NOMO-1 treated with dmso at 0.1 percent for 144 hours (cell line): ENCODE measurements at regions not wholly inside any gene's neighbourhood (a gene's known extent, or its start where the extent isn't known, plus 50 kb on each side); places are given as distances from the start of the nearest gene placed in this dataset.
"Not testable (repeated sequence)": the region's sequence is repeated elsewhere in the genome, so short reads cannot be mapped to it uniquely, and the experiment has no call there.

ENCODE experiments used
- DNase-seq: peaks from one replicate; lab custom pipeline; 2025; ENCODE audit not compliant: unreplicated experiment; lab: John Stamatoyannopoulos, UW

DNA sequence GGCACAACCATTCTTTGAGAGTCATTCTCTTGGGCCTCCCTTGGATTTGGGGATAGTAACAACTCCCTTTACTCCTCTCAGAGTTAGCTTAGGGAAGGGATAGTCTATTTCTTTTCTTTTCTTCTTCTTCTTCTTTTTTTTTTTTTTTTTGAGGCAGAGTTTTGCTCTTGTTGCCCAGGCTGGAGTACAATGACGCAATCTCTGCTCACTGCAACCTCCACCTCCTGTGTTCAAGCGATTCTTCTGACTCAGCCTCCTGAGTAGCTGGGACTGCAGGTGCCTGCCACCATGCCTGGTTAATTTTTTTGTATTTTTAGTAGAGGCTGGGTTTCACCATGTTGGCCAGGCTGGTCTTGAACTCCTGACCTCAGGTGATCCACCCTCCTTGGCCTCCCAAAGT, 465.8 kb downstream of the PLCL1 start:
- DNase-seq: not testable (repeated sequence)

DNA sequence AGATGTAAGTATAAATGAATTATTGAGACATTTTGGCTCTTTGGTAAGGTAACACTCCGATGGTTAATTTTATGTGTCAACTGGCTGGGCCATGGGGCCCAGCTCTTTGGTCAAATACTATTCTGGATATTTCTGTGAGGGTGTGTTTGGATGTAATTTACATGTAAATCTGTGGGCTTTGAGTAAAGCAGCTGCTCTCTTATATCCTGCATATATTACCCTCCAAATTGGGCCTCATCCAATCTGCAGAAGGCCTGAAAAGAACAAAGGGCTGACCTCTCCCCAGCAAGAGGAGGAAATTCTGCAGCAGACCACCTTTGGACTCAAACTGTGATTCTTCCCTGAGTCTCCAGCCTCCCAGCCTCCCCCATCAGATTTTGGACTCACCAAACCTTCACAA, 464.1 kb downstream of the PLCL1 start:
- DNase-seq: no peak

DNA sequence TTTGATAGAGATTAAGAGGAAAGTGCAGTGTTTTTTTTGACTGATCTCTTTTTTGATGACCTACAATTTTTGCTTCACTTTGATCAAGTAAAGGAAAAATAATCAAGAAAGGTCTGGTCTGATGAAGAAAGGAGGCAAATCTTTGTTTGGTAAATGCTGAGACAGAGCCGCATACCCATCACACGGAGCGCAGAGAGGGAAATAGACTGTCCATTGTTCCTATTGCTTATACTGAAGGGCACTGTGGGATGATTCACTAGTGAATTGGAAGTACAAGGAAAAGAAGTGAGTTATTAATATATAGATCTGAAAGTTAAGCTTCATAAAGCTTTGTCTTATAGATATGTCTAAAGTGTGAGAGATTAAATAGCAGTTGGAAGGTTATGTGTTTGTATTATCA, 455.1 kb downstream of the PLCL1 start:
- DNase-seq: no peak

DNA sequence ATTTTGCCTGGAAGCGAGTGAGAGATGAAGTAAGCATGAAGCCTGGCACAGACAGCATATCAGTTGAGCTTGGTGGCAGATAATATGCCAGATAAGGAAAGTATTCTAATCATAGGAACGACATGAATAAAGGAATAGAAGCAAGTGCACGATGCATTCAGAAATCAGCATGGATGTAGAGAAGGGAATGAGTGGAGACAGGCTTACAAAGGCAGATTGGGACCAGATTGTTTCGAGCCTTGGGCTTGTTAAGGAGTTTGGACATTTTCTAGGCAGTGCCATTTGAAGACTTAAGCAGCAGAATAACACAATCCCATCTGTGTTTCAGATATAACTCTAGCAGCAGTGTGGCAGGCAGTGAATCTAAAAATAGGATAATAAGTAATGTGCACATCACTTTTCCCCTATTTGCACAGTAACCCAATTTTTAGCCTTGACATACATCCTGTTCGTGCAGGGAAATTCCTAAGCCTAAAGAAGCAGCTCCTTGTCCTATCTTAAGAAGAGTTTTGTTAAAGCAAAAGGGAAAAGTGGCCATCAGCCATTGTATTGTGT, 450.2 kb downstream of the PLCL1 start:
- DNase-seq: no peak

DNA sequence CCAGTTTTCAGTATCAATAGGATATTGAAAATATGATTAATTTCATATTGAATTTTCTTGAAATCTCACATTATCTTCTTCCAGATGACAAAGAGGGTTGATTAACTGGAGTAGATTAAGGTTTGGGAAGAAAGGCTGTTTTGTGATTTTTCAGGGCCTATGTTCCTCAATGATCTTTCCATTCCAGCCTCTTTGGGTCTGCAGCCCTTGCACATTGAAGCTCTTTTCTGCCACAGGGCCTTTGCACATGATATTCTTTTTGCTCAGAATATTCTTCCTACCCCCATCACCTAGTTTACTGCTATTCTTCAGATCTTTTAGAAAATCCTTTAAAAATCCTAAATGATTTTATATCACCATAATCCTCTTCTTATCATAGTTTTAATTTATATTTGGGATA, 449.6 kb downstream of the PLCL1 start:
- no peak for DNase-seq

DNA sequence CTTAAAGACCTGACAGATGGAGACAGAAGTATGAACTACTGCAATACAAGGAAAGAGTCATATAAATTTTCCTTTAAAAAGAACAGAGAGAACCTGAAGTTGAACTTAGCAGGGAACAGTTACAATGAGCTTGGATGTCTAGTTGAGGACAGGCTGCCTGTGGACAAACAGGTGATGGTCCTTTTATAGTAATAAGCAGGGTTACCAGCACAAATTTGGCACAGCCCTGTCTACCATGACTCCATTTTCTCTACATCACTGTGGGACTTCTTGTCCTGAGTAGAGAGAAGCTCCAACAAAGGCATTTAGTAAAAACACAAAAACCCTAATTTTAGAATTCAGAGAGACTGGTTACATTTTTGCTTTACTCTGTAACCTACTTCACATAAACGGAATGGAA, 448.1 kb downstream of the PLCL1 start:
- DNase-seq: no peak

DNA sequence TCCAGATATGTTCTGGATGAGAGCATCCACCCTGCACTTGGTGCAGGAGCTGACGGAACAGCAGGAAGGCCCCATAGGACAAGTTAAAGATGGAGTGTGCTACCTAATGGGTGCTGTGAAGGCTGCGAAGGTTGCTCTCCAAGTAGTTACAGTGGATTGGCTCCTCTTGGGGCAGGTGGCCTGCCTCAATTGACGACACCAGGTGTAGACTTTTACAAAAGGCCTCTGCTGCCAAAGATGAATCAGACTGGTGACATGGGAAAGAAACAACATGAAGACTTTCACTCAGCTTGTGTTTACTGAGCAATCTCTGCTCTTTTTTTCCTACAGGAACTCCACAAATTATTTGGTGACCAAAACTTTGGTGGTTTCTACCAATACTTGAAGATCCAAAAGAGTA, 437.7 kb downstream of the PLCL1 start:
- DNase-seq: no peak

DNA sequence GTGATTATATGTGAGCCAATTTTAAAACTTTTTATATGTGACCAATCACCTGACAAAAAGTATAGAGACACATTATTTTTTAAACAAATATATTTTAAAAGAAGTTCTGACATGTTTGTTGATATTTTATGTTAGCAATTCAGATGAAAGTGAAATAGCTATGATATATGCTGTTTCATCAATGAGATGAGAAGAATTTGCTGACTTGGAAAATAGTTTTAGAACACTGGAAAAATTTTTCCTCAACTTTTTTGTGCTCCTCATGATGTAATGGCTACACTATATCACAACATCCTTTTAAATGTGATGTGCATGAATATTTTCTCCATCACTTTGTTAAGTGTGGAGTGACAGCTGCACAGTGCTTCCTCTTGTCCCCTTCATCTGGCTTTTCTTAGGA, 434.0 kb downstream of the PLCL1 start:
- DNase-seq: no peak

DNA sequence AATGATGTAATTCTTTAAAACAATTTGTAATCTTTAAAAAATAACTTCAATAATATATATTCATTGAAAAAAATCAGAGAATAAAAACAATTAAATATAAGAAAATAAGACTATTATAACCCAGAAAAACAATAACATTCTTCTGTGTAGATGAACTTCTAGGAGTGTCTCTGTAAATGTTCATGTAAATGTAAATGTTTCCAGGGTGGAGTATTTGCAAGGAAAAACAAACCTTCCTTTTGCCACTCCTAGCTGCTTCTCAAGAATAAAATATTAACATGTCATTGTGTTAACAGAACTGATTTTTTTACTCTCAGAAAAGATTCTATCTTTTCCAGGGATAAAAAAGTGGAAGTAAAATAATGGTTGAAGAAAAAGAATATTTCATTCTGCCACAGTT, 431.9 kb downstream of the PLCL1 start:
- no peak for DNase-seq

DNA sequence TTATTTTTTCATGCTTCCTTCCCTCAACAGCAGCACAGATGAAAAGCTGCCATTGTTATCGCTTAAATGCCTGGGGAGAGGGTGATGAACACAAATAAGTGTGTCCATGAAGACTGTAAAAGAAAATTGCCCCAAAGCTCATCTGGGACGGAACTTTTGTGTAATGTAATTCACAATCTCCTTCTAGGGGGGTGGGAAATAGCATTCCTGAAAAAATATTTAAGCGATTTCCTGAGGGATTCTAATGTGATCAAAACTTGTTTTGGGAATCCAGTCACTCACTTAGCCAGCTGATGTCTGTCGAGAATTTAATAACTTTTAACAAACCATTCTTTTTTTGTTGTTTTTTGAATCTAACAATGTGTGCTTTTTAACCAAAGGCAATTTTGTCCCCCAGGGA, 427.9 kb downstream of the PLCL1 start:
- no peak for DNase-seq

DNA sequence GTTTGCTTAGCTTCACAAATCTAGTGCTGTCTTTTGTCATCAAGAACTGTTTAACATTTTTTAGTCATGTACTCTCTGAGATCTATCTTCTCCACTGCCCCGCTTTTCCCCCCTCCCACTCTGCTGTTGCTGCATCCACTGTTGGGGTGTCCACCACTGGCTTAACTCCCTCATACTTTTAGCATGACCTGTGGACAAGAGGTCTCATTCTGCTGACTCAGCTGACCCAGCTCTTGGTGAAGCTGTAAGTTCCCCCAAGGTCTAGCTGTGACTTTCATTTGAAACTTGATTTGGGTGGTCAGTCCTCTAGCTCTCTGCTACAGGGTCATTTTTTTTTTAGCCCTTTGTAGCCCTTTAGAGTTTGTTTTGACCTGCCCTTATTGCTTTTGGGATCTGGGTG, 427.2 kb downstream of the PLCL1 start:
- no peak for DNase-seq

DNA sequence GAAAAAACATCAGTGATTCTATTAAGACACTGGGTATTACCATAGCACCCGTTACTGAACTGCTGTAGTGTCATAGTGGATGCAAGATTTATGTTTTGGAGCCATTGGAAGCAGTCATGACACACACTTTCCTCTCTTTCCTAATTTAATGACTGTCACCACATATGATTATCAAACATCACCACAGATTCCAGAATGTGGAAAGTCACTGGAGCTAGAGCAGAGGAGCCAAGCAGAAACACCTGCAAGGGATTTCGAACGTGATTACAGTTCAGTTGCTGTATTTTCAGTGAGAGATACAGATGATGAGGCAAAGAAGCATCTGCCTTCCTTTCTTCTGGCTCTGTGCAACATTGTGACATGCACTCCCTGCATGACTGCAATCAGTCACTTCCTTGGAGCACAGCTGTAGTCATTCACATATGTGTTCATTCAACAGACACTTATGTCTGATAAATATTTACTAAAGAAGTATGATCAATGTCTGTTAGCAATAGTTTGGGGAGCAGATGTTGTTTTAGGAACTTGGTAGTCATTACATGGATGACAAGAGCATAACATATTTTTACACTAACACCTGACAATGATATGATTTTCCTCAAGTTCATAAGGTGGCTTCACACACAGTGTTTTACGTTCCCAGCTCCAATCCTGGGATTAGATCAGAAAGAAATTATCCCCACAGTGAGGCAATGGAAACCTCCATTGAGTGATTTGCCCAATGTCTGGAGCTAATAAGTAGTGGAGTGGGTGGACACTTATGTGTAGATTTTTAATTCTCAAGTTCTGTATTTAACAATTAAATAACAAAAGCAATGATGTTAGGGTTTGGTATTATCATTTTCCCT, 416.6 kb downstream of the PLCL1 start:
- no peak for DNase-seq

DNA sequence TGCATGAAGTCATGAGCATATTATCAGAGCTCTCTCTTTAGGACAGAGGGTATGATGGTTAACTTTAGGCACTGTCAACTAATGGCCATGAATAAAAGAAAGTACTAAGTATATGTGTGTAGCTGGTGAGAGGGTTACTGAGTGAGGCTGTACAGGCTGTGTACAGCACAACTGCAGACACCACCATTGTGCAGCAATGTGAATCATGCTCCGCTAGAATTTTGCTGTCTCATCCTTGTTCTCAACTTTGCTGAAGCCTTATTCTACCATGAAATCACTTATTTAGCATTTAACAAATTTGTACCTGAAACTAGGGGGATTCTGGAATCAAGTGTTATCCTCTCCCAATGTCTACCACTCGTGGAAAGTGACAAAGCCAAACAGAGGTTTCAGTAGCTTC, 414.9 kb downstream of the PLCL1 start:
- no peak for DNase-seq

DNA sequence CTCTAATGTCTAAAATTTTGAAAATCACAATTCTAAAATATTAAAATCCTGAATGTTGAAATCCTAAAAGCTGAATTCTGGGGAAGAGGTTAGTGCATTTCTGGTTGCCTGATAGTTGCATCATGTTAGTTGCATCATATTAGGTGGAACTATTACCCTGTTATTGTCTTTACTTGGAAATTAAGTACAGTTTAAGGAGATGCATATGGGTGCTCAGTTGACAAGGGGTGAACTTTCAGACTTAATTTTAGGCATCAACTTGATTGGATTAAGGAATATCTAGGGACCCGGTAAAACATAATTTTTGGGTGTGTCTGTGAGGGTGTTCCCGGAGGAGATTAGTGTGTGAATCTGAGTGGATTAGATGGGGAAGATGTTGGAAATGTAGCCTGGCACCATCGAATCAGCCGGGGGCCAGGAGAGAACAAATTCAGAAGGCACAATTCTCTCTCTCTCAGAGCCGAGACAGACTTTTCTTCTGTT, 409.8 kb downstream of the PLCL1 start:
- DNase-seq: no peak

DNA sequence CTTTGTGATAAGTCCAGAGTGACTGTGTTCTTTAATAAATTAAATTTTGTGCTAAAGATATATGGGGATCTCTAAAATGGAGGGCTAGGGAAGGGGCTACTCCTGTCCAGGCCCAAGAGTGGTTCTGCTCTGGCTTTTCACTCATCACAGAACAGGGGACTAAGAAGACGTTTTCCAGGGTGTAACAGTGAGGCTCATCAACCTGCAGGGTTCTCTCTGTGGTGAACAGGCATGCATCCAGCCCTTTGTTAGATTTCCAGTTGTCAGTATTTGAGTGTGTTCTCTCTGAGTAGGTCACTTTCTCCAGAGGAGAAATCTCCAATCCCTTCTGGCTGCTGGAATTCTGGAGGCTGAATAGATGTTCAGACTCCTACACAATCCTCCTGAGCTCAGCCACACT, 408.9 kb downstream of the PLCL1 start:
- no peak for DNase-seq

DNA sequence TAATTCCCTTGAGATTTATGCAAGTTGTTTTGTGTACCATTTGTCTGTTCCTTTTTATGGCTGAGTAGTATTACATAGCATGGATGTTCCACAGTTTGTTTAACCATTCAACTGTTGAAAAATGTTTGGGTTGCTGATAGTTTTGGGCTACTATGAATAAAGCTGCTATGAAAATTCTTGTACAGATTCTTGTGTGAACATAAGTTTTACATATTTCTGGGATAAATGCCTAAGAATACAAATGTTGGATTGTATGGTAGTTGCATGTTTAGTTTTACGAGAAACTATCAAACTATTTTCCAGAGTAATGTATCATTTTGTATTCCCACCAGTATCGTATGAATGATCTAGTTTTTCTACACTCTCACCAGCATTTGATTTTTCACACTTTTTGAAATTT, 407.3 kb downstream of the PLCL1 start:
- DNase-seq: no peak

DNA sequence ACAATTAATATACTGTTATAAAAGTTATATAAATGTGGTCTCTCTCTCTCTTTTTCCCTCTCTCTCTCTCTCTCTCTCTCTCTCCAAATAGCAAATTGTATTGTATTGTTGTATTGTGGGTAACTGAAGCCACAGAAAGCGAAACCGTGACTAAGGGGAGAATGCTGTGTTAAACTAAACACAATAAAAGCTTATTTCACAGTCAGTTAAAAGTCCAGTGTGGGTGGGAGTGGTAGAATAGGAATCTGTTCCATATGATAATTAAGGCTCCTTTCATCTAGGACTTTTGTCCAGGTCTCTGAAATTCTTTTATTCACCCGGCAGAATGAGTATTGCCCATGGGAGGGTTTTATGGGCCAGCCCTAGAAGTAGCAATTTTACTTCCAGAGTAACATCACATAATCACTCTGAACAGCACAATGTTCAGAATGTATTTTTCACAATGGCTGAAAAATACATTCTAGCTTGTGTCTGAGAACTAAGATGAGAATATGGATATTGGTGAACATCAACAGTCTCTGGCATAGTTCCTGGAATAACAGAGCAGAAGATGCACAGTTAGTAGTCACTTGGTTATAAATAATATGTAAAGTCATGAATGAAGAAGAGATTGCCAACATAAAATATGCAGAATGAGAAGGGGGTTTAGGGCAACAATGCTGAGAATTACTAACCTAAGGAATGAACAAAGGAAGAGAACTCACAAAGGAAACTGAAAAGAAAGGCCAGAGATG, 399.1 kb downstream of the PLCL1 start:
- DNase-seq: no peak
